H1 (cell line): ENCODE measurements at regions not wholly inside any gene's neighbourhood (a gene's known extent, or its start where the extent isn't known, plus 50 kb on each side); places are given as distances from the start of the nearest gene placed in this dataset.

ENCODE experiments used
- POLR2A ChIP-seq, 2 experiments: IDR thresholded peaks; 1 replicate in 1 of 2; 2 replicates in 1 of 2; pipeline ENCODE4 v1.6.1; 2011; ENCODE audit warnings: low read depth in 2 of 2, low read length in 2 of 2, mild to moderate bottlenecking in 2 of 2; ENCODE audit errors: control extremely low read depth in 1 of 2
- SP2 ChIP-seq: IDR thresholded peaks from 2 replicates; pipeline ENCODE4 v1.6.1; 2012; ENCODE audit warnings: mild to moderate bottlenecking, low read length, inconsistent platforms
- TF ChIP-seq, protein P1 (sequence below): fragments of 300-600 bp; sonication (generic); IDR thresholded peaks from 2 replicates; pipeline ENCODE4 v1.7.1; 2012; ENCODE audit warnings: low read length, moderate library complexity, mild to moderate bottlenecking, inconsistent platforms; ENCODE audit not compliant: insufficient replicate concordance

DNA sequence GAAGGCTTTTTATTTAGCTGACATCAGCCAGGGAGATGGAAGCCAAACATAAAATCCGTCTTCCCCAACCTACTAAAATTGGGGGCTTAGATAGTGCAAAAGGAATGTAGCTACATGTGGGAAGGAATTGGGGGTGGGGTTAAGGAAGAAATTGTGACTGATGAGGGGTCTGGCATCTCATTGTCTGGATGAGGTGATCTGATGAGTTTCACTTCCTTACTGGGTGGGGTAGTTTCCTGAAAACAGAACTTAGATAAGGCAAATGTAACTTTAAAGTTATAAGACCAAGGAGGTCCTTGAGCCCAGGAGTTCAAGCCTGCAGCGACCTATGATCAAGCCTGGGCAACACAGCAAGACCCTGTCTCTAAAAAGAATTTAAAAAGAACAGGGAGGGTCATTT is 105.5 kb upstream of the NEIL3 start (continued):
- TF ChIP-seq POLR2A (IDR thresholded peaks at IDR 0.05; ENCODE audit: control extremely low read depth in 1 of 2, low read depth in 2 of 2, low read length in 2 of 2) (no peak), SP2 (no peak)
- TF ChIP-seq, protein P1, sequence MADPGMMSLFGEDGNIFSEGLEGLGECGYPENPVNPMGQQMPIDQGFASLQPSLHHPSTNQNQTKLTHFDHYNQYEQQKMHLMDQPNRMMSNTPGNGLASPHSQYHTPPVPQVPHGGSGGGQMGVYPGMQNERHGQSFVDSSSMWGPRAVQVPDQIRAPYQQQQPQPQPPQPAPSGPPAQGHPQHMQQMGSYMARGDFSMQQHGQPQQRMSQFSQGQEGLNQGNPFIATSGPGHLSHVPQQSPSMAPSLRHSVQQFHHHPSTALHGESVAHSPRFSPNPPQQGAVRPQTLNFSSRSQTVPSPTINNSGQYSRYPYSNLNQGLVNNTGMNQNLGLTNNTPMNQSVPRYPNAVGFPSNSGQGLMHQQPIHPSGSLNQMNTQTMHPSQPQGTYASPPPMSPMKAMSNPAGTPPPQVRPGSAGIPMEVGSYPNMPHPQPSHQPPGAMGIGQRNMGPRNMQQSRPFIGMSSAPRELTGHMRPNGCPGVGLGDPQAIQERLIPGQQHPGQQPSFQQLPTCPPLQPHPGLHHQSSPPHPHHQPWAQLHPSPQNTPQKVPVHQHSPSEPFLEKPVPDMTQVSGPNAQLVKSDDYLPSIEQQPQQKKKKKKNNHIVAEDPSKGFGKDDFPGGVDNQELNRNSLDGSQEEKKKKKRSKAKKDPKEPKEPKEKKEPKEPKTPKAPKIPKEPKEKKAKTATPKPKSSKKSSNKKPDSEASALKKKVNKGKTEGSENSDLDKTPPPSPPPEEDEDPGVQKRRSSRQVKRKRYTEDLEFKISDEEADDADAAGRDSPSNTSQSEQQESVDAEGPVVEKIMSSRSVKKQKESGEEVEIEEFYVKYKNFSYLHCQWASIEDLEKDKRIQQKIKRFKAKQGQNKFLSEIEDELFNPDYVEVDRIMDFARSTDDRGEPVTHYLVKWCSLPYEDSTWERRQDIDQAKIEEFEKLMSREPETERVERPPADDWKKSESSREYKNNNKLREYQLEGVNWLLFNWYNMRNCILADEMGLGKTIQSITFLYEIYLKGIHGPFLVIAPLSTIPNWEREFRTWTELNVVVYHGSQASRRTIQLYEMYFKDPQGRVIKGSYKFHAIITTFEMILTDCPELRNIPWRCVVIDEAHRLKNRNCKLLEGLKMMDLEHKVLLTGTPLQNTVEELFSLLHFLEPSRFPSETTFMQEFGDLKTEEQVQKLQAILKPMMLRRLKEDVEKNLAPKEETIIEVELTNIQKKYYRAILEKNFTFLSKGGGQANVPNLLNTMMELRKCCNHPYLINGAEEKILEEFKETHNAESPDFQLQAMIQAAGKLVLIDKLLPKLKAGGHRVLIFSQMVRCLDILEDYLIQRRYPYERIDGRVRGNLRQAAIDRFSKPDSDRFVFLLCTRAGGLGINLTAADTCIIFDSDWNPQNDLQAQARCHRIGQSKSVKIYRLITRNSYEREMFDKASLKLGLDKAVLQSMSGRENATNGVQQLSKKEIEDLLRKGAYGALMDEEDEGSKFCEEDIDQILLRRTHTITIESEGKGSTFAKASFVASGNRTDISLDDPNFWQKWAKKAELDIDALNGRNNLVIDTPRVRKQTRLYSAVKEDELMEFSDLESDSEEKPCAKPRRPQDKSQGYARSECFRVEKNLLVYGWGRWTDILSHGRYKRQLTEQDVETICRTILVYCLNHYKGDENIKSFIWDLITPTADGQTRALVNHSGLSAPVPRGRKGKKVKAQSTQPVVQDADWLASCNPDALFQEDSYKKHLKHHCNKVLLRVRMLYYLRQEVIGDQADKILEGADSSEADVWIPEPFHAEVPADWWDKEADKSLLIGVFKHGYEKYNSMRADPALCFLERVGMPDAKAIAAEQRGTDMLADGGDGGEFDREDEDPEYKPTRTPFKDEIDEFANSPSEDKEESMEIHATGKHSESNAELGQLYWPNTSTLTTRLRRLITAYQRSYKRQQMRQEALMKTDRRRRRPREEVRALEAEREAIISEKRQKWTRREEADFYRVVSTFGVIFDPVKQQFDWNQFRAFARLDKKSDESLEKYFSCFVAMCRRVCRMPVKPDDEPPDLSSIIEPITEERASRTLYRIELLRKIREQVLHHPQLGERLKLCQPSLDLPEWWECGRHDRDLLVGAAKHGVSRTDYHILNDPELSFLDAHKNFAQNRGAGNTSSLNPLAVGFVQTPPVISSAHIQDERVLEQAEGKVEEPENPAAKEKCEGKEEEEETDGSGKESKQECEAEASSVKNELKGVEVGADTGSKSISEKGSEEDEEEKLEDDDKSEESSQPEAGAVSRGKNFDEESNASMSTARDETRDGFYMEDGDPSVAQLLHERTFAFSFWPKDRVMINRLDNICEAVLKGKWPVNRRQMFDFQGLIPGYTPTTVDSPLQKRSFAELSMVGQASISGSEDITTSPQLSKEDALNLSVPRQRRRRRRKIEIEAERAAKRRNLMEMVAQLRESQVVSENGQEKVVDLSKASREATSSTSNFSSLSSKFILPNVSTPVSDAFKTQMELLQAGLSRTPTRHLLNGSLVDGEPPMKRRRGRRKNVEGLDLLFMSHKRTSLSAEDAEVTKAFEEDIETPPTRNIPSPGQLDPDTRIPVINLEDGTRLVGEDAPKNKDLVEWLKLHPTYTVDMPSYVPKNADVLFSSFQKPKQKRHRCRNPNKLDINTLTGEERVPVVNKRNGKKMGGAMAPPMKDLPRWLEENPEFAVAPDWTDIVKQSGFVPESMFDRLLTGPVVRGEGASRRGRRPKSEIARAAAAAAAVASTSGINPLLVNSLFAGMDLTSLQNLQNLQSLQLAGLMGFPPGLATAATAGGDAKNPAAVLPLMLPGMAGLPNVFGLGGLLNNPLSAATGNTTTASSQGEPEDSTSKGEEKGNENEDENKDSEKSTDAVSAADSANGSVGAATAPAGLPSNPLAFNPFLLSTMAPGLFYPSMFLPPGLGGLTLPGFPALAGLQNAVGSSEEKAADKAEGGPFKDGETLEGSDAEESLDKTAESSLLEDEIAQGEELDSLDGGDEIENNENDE = no peak
- TF ChIP-seq, all 59 proteins: peak for 0
